H1 (cell line): ENCODE measurements at regions not wholly inside any gene's neighbourhood (a gene's known extent, or its start where the extent isn't known, plus 50 kb on each side); places are given as distances from the start of the nearest gene placed in this dataset.

Source experiments
- CTCF ChIA-PET: fragments of 300-600 bp; sonication (Branson Sonifier 250); formaldehyde crosslinking; loops from one replicate; lab custom pipeline; 2021; ENCODE audit not compliant: partially characterized antibody; lab: Charles Lee
- POLR2A ChIA-PET: fragments of 300-600 bp; sonication (Branson Sonifier 250); formaldehyde crosslinking; loops from one replicate; lab custom pipeline; 2021; ENCODE audit warnings: inconsistent platforms; ENCODE audit not compliant: partially characterized antibody; lab: Charles Lee
- DNase-seq, 2 experiments: peaks; one replicate each; pipeline versions ENCODE4 v3.0.0 to v3.0.0-alpha.2; 2010 to 2022; ENCODE audit warnings: low spot score in 2 of 2, low read depth in 1 of 2, mixed read lengths in 1 of 2
- FAIRE-seq: peaks from 2 replicates; lab custom pipeline; 2011; peaks lifted over from hg19 to GRCh38; lab: Jason Lieb, UNC
- H2AFZ ChIP-seq: 2 replicates; pipeline ENCODE4 v1.8.1; 2012; ENCODE audit warnings: low read length, inconsistent platforms
- H2AK5ac ChIP-seq: 2 replicates; pipeline ENCODE4 v1.6.1; 2013; ENCODE audit warnings: low read depth, low read length
- H2BK120ac ChIP-seq: replicated peaks from 2 replicates; pipeline ENCODE3; 2013; ENCODE audit warnings: low read depth, low read length, inconsistent platforms
- H2BK12ac ChIP-seq: 2 replicates; pipeline ENCODE4 v1.6.1; 2013; ENCODE audit warnings: low read depth, low read length
- H2BK15ac ChIP-seq: 2 replicates; pipeline ENCODE4 v1.6.1; 2013; ENCODE audit warnings: low read length
- H2BK20ac ChIP-seq: 2 replicates; pipeline ENCODE4 v1.6.1; 2013; ENCODE audit warnings: low read length
- H2BK5ac ChIP-seq: 2 replicates; pipeline ENCODE4 v1.6.1; 2013; ENCODE audit warnings: low read depth, low read length
- H3K14ac ChIP-seq: 2 replicates; pipeline ENCODE4 v1.6.1; 2013; ENCODE audit warnings: inconsistent platforms; ENCODE audit not compliant: insufficient read length
- H3K18ac ChIP-seq: 2 replicates; pipeline ENCODE4 v1.6.1; 2013; ENCODE audit warnings: low read length; ENCODE audit errors: extremely low read depth
- H3K23ac ChIP-seq: 2 replicates; pipeline ENCODE4 v1.6.1; 2013; ENCODE audit warnings: inconsistent platforms; ENCODE audit not compliant: insufficient read length
- H3K23me2 ChIP-seq: 2 replicates; pipeline ENCODE4 v1.6.1; 2013; ENCODE audit warnings: low read depth, low read length
- H3K27ac ChIP-seq: 2 replicates; pipeline ENCODE4 v1.6.1; 2011; ENCODE audit warnings: low read depth, low read length, inconsistent platforms
- H3K27me3 ChIP-seq, 4 experiments: replicated peaks in 1 of 4; 1 replicate in 1 of 4; 2 replicates in 3 of 4; pipeline versions ENCODE4 v1.6.1 to v1.8.1; 2011 to 2013; ENCODE audit warnings: low read length in 3 of 4, mild to moderate bottlenecking in 3 of 4, inconsistent platforms in 2 of 4, mixed read lengths in 2 of 4, moderate library complexity in 1 of 4; ENCODE audit not compliant: control insufficient read depth in 3 of 4, insufficient read depth in 3 of 4; ENCODE audit errors: extremely low read depth in 1 of 4
- H3K36me3 ChIP-seq, 4 experiments: 2 replicates each; pipeline versions ENCODE4 v1.6.1 to v1.8.1; 2011 to 2013; ENCODE audit warnings: mild to moderate bottlenecking in 4 of 4, low read length in 3 of 4, moderate library complexity in 2 of 4, control low read depth in 1 of 4, inconsistent platforms in 1 of 4; ENCODE audit not compliant: insufficient read depth in 4 of 4, control insufficient read depth in 2 of 4
- H3K4ac ChIP-seq: replicated peaks from 2 replicates; pipeline ENCODE3; 2013; ENCODE audit warnings: low read length, low read depth, mixed read lengths, inconsistent platforms; ENCODE audit not compliant: insufficient read length
- H3K4me1 ChIP-seq, 4 experiments: replicated peaks in 1 of 4; 1 replicate in 1 of 4; 2 replicates in 3 of 4; pipeline versions ENCODE4 v1.6.1 to v1.8.1; 2011 to 2013; ENCODE audit warnings: low read length in 3 of 4, inconsistent platforms in 2 of 4, mixed read lengths in 1 of 4; ENCODE audit not compliant: insufficient read depth in 4 of 4, control insufficient read depth in 3 of 4
- H3K4me2 ChIP-seq, 2 experiments: 2 replicates each; pipeline versions ENCODE4 v1.6.1 to v1.8.1; 2011 to 2013; ENCODE audit warnings: low read depth in 2 of 2, low read length in 2 of 2, control low read depth in 1 of 2, inconsistent platforms in 1 of 2, mild to moderate bottlenecking in 1 of 2; ENCODE audit not compliant: insufficient read depth in 1 of 2
- H3K4me3 ChIP-seq, 4 experiments: fragments of 200-600, 300-600 bp in 1 of 4; sonication (generic), shearing (Covaris generic), sonication (Bioruptor Twin) in 1 of 4; 2 replicates each; pipeline versions ENCODE4 v1.5.1 to v1.8.1; 2011 to 2016; ENCODE audit warnings: low read length in 4 of 4, low read depth in 3 of 4, control low read depth in 2 of 4, inconsistent platforms in 2 of 4, mild to moderate bottlenecking in 2 of 4, mixed read lengths in 1 of 4, moderate library complexity in 1 of 4; ENCODE audit not compliant: insufficient read depth in 2 of 4; ENCODE audit errors: extremely low read depth in 1 of 4
- H3K56ac ChIP-seq: replicated peaks from 2 replicates; pipeline ENCODE3; 2013; ENCODE audit warnings: low read depth, mild to moderate bottlenecking, mixed read lengths, low read length, inconsistent platforms; ENCODE audit not compliant: insufficient read length
- H3K79me1 ChIP-seq: 2 replicates; pipeline ENCODE4 v1.6.1; 2013; ENCODE audit warnings: low read depth, low read length, control low read depth
- H3K79me2 ChIP-seq, 2 experiments: 2 replicates each; pipeline versions ENCODE4 v1.6.1 to v1.8.1; 2012 to 2013; ENCODE audit warnings: low read length in 2 of 2, mild to moderate bottlenecking in 2 of 2, inconsistent platforms in 1 of 2; ENCODE audit not compliant: insufficient read depth in 2 of 2, control insufficient read depth in 1 of 2
- H3K9ac ChIP-seq, 4 experiments: replicated peaks in 1 of 4; 1 replicate in 1 of 4; 2 replicates in 3 of 4; pipeline versions ENCODE4 v1.6.1 to v1.8.1; 2011 to 2013; ENCODE audit warnings: low read depth in 3 of 4, low read length in 3 of 4, control low read depth in 2 of 4, mild to moderate bottlenecking in 2 of 4, moderate library complexity in 2 of 4, inconsistent platforms in 1 of 4; ENCODE audit errors: extremely low read depth in 1 of 4
- H3K9me3 ChIP-seq, 2 experiments: 2 replicates each; pipeline versions ENCODE4 v1.6.1 to v1.8.1; 2012 to 2013; ENCODE audit warnings: mild to moderate bottlenecking in 2 of 2, moderate library complexity in 2 of 2, control low read depth in 1 of 2, inconsistent platforms in 1 of 2, low read depth in 1 of 2, low read length in 1 of 2, mixed read lengths in 1 of 2; ENCODE audit not compliant: insufficient read depth in 2 of 2
- H4K20me1 ChIP-seq, 2 experiments: replicated peaks in 1 of 2; 2 replicates each; pipeline versions ENCODE3 to v1.8.1; 2011 to 2013; ENCODE audit warnings: inconsistent platforms in 2 of 2, low read length in 2 of 2, mild to moderate bottlenecking in 1 of 2; ENCODE audit not compliant: insufficient read depth in 2 of 2, control insufficient read depth in 1 of 2
- H4K5ac ChIP-seq: 2 replicates; pipeline ENCODE4 v1.6.1; 2013; ENCODE audit warnings: low read length, low read depth, mixed read lengths, inconsistent platforms; ENCODE audit not compliant: insufficient read length
- H4K8ac ChIP-seq: 2 replicates; pipeline ENCODE4 v1.8.0; 2013; ENCODE audit warnings: mild to moderate bottlenecking, moderate library complexity, low read length, inconsistent platforms; ENCODE audit not compliant: insufficient read depth; ENCODE audit errors: extremely low read depth
- H4K91ac ChIP-seq: replicated peaks from 2 replicates; pipeline ENCODE3; 2013; ENCODE audit warnings: low read length, mixed read lengths, inconsistent platforms; ENCODE audit not compliant: insufficient read length
- RAD21 ChIP-seq, 2 experiments: IDR thresholded peaks in 1 of 2; conservative IDR thresholded peaks in 1 of 2; 2 replicates each; pipeline ENCODE4 v1.6.1; 2011; ENCODE audit warnings: low read depth in 2 of 2, low read length in 2 of 2, improper control_type of control experiment in 1 of 2, inconsistent platforms in 1 of 2, mild to moderate bottlenecking in 1 of 2, moderate library complexity in 1 of 2
- WGBS, 2 experiments: shearing (Covaris generic) in 1 of 2; methylation state at CpG; one replicate each; pipeline versions ENCODE4 v1.1.6 to v1.1.7; 2013 to 2015; ENCODE audit warnings: low lambda C conversion rate in 2 of 2, mixed read lengths in 2 of 2, inconsistent platforms in 1 of 2, low coverage in 1 of 2, missing lambda C conversion rate in 1 of 2; ENCODE audit not compliant: insufficient replicate concordance in 2 of 2, insufficient coverage in 1 of 2, insufficient read length in 1 of 2; ENCODE audit errors: extremely low coverage in 1 of 2, missing lambda C conversion rate in 1 of 2; 5-methylcytosine and 5-hydroxymethylcytosine counted together

GRCh38 chr10:85222300-85222699, 893.9 kb downstream of the CCSER2 start:
- Histone ChIP-seq H3K23ac (no peak overlapping the region), H3K4me2 (no peak overlapping the region), H3K27me3 (no peaks in the 10 kb centered on the region), H3K9ac (no peak overlapping the region), H3K36me3 (no peaks in the 10 kb centered on the region), H3K4ac (no peak overlapping the region), H3K18ac (no peak overlapping the region), H3K4me3 (no peak overlapping the region), H3K4me1 (no peaks in the 10 kb centered on the region), H2BK20ac (no peak overlapping the region), H3K14ac (no peak overlapping the region), H2BK5ac (no peak overlapping the region), H2BK120ac (no peak overlapping the region), H2AFZ (no peak overlapping the region), H3K56ac (no peak overlapping the region), H3K9me3 (no peaks in the 10 kb centered on the region), H3K27ac (no peak overlapping the region), H4K5ac (no peak overlapping the region), H2AK5ac (no peak overlapping the region), H3K79me2 (no peaks in the 10 kb centered on the region), H4K20me1 (no peaks in the 10 kb centered on the region), H3K23me2 (no peaks in the 10 kb centered on the region), H4K91ac (no peak overlapping the region), H2BK12ac (no peak overlapping the region), H2BK15ac (no peak overlapping the region), H3K79me1 (no peaks in the 10 kb centered on the region), H4K8ac (no peak overlapping the region)
- ChIA-PET POLR2A (no interaction called here), CTCF (no interaction called here)
- FAIRE-seq (no peak), DNase-seq (no peak)
- WGBS, 2 experiments: 87% methylated on average over 2 of the region's 2 CpGs; no CpG with 5 or more reads in 1 of the 2 experiments
- peak in 1 of 2 experiments; percentile 33; a peak in 3 of 4 replicates for TF ChIP-seq RAD21 (IDR thresholded peaks at IDR 0.05 in 1 of 2, conservative IDR thresholded peaks at IDR 0.05 in 1 of 2; ENCODE audit: low read depth in 2 of 2, low read length in 2 of 2)
